Adrenal gland (tissue), 5 donors: ENCODE measurements at regions not wholly inside any gene's neighbourhood (a gene's known extent, or its start where the extent isn't known, plus 50 kb on each side); places are given as distances from the start of the nearest gene placed in this dataset.

Source experiments
- CTCF ChIP-seq, 6 experiments: fragments of 450-650 bp in 4 of 6; fragments of 200-600 bp in 2 of 6; sonication (generic) in 1 of 6; IDR thresholded peaks; 1 replicate in 5 of 6; 2 replicates in 1 of 6; pipeline versions ENCODE4 v1.5.1 to v1.8.0; 2016 to 2021; ENCODE audit warnings: antibody characterized with exemption in 6 of 6, mild to moderate bottlenecking in 2 of 6, moderate library complexity in 1 of 6
- POLR2A ChIP-seq, 2 donors: fragments of 450-650 bp; IDR thresholded peaks; one replicate each; pipeline ENCODE4 v1.6.1; 2017; ENCODE audit warnings: antibody characterized with exemption in 2 of 2, mild to moderate bottlenecking in 2 of 2, moderate library complexity in 1 of 2
- donor health status: DM: no; HTN: no; CAD: no.

- TF ChIP-seq POLR2A (IDR thresholded peaks at IDR 0.05) (no peak), CTCF (IDR thresholded peaks at IDR 0.05) (no peak)
These were observed 383.7 kb upstream of the CAMK1G start for GRCh38 chr1:209199822-209200221.
